GM18502 (cell line): ENCODE measurements at regions not wholly inside any gene's neighbourhood (a gene's known extent, or its start where the extent isn't known, plus 50 kb on each side); places are given as distances from the start of the nearest gene placed in this dataset.

Source experiments
- ATAC-seq: cut with Tn5 transposase; IDR thresholded peaks from one replicate; pipeline ENCODE4 v1.9.1; 2021; ENCODE audit warnings: mild to moderate bottlenecking; ENCODE audit not compliant: unreplicated experiment, poor library complexity

DNA sequence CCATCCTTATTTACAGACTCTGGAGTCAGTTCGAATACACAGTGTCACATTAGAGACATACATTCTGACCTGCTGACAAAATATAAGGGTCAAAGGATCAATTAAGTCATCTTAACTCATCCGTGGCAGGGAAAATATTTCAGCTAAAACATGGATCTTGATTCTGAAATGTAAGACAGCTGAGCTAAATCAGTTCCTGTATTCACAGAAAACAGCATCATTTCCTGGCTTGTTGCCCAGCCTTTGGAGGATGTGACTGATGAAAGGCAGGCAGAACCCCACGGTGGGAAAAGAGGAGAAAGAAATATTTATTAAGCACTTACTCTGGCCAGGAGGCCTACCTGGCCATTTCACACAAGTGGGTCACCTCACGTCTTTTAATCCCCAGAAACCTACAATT is 101.9 kb downstream of the GAS2L3 start:
- no peak for ATAC-seq

DNA sequence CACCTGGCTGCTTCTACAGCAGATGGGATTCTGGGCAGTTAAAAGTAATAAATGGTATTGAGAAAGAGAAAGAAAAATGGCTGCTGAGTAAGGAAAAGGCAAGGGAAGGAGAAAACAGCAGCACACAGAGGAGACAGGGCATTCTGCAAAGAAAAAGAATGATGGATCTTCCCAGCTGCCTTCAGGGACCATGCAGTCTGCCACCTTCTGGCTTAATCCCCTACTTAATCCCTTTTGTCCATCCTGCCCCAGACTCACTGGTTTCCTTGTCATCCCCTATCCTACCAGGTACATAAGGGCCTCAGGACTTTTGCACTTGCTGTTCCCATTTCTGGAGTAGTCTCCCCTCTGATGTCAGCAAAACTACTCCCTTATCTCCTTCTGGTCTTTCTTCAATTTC is 107.6 kb downstream of the GAS2L3 start:
- ATAC-seq = no peak

DNA sequence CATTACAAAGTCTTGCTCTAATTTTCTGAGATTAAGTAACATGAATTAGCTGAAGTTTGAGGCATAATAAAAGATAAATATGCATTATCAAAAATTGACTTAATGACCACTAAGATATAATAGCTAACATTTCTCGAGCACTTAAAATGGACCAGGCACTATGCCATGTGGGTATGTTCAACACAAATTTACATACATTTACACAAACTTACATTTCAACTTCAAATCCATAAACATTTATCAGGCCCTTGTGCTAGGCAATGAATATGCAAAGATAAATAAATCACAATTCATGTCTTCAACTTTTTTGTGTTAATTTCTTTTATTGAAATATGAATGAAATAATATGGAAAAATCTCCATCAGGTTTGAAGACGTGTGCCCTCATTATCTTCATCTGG is 108.7 kb downstream of the GAS2L3 start:
- ATAC-seq = no peak

DNA sequence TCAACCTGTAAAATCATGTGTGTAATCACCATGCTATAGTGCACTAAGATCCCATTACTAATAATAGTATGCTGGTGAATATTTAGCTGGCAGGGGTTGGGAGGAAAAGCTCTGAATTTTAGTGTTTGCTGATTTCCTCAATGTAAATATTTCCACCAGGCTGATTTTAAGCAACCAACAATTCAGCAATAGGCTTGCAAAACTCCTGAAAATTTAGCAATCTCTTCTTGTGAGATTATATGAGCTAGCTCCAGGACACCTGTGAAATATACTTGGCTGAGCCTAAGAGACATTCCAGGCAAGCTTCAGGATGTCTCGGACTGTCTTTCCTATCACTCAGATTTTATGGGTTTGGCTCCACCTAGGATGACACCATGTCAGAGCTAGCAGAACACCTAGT is 106.9 kb upstream of the ANO4 start:
- ATAC-seq = no peak

DNA sequence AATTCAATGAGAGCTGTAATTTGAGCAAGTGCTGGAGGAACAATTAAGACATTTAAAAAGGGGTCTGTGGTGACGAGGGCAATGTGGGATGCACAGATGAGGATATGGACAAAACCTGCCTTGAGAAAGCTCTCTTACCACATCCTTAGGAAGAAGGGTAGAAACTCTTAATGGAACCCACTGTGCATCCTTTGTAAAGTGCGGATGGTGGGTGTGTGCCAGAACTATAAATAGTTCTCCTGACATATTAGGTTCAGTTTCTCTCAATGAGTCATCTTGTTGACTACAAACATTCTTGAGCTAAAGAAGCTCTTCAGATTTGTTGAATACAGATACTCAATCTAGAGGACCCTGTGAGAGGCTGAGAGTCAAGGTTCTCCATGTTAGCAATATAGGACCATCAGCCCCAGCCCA is 106.1 kb upstream of the ANO4 start:
- ATAC-seq = no peak

DNA sequence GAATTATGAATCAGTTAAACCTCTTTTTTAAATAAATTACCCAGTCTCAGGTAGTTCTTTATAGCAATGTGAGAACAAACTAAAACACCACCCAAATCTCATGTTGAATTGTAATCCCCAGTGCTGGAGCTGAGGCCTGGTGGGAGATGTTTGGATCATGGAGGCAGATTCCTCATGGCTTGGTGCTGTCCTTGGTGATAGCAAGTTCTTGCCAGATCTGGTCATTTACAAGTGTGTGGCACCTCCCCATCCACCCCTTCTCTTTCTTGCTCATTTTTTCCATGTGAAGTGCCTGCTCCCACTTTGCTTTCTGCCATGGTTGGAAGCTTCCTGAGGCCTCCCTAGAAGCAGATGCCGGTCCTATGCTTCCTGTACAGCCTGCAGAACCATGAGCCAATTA is 102.1 kb upstream of the ANO4 start:
- ATAC-seq = no peak

DNA sequence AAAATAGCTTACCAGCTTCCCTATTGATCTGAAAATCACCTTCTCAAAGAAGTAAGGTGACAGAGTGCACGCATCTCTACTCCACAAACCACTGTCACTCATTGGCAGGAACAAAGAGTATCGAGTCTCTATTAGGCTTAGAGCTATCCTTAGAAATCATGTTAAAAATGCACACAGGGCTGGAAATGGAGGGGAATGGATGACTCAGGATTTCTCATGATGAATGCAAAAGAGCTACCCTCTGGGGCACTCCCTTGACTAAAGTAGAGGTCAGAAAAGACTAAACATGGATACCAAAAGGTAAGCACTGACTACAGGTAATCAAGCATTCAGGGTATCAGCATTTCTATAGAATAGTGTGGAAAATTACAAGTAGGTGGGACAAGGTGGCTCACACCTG is 96.1 kb upstream of the ANO4 start:
- ATAC-seq = no peak

DNA sequence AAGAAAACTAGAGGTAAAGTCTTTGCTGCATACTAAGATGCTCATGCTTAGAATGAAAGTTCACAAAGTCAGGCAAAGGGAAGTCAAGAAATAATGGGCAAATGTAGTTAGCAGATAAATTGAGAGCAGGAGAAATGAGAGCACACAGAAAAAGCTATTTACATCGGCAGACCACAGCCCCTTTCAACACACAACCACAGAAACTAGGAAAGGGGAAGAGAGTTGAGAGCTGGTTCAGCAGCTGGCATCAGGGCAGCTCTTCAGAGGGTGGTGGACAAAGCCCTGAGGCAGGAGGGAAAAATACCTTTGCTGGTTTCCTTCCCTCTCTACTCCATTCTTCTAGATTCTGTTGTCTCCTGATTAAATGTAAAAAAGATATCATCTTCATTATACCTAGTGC is 95.4 kb upstream of the ANO4 start:
- peak; percentile 86 for ATAC-seq

DNA sequence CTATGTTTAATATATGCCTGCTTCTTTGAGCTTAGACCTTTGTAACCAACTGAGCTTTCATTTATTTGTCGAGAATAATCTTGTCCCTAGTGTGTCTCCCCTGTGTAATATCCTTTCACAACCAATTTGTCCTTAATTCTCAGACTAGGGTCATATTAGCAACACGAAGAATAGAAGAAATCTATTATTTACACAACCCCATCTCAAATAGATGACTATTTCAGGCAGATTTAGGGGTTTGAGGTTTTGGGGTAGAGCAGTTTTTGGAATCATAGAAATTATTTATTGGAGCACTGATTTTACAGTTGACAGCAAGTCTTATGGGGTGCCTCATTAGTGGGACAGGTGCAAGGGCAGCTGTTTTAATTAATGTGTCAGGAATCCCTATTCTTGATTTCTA is 91.2 kb upstream of the ANO4 start:
- ATAC-seq = no peak

DNA sequence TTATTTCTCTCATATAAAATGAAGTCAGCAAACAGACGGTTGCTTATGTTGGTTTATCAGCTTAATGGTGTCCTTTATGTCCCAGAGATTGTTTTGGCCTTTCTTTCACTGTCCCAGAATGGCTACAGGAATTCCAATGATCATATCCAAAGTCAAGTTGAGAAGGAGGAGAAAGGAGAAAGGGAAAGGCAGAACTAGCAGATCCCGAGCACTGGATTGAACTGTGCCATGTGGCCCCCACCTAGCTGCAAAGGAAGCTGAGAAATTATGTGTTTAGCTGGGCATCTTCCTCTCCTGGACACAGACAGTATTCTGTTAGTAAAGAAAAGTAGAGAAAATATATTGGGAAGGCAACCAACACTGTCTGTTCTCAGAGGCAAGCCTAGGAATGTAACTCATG is 90.7 kb upstream of the ANO4 start:
- no peak for ATAC-seq

DNA sequence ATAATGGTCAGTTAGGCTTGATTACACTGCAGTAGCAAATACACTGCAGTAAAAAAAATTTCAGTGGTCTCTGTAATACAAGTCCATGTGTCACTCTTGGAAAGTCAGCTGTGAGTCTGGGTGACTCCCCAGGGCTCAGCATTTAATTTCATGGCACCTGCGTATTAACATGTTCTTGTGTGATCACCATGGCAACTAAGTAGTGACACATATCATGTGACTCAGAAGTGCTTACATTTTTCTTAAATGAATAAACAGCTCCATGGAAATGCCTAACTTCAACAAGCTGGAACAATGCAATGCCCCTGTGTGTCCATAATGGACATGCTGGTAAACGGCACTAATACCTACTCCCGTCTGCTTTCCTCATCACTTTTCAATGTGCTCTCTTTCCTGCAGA is 88.5 kb upstream of the ANO4 start:
- ATAC-seq = no peak

DNA sequence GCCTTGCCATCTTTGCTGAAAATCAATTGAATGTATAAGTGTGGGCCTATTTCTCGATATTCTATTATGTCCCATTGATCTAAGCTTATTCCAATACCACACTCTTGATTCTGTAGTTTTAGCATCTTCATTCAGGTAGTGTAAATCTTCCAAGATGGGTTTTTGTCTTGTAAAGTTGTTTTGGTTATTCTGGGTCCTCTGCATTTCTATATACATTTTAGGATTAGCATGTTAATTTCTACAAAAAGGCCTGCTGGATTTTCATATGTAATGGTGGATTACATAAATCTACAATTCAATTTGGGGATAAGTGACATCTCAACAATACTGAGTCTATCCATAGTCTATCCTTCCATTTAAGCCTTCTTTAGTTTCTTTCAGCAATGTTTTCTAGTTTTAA is 86.0 kb upstream of the ANO4 start:
- no peak for ATAC-seq

DNA sequence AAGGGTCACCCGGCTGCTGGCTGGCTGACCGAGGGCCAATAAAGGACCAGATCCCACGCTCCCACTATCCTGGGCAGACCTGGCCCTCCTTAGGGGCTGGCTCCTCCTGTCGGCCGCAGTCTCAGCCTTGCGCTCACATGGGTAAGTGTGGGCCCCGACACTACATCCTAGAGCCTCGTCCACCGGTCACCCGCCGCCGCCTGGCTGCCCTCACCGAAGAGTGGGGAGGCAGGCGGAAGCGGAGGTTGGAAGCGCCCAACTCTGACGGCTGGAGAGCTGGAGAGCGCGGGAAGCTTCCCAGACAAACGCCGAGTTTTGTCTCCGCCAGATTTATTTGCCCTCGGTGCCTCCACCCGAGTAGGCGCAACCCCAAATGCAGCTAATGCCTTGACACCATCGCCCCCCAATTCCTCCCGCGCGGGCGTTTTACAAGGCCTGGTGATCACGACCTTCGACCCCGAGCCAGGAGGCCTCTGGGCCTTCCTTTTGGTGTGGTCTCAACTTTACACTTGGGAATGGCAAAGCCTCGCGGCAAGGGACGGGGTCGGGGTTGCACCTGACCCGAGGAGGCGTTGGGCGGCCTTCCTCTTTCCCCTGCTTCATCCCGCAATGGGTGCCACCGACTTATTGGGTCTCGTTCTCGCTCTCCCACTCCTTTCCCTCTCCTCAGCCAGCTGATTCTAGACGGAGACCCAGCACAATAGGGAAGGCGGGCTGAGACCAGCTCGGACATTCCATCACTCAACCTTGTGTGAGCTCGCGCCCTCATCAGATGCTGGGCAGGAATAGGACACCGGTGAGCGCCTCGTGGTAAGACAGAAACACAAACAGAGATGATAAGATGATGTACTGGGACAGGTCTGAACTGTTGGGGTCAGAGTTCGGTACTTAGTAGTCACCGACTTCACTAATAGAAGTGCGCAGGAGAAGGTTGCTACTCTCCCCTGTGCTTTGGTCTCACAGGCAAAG is 78.3 kb upstream of the ANO4 start:
- no peak for ATAC-seq

DNA sequence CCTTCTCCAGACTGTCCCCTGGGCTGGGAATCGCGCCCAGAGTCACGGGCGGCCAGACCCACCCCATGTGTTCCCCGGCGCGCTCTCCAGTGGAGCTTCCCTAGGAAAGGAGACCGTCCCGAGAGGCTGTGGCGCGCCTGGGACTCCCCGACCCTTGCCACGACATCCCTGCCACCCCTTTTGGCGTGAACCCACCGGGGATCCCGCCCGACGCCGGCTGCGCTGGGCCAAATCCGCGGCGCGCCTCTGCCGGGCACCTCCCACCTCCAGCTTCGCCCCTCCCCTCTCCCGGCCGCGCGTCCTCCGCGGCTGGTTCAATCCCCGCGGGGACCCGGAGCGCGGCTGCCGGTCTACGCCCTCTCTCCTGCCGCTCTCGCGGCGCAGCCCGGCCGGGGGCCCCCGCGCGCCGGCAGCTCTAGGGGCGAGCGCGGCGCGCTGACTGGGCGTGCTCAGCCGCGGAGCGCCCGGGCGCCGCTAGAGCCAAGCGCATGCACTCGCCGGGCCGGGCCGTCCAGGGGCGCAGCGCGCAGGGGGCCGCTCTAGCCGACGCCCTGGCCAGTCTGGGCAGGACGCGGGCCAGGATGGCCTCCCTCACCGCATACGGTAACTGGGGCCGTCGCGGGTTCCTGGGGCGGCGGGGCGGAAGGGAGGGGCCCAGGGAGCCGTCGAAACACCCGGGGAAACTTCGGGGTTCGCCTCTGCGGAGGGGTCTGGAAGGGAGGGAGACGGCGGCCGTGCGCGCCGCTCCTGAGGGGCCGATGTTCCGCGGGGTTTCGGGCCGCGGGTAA is 77.4 kb upstream of the ANO4 start:
- ATAC-seq = no peak

DNA sequence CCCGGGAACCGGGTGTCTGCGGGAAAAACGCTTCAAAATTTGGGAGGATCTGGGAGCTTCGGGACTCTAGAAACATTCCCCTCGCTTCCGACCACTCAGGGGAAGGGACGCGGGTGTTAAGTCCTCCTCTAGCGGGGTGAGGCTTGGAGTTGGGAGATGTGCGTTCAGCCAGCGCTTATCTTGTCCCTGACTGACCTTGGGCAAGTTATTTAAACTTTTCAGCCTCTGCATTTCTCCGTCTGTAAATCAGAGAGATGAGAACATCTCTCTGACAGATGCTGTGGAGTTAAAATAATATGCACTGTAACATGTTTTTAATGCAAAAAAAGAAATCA is 76.9 kb upstream of the ANO4 start:
- no peak for ATAC-seq

DNA sequence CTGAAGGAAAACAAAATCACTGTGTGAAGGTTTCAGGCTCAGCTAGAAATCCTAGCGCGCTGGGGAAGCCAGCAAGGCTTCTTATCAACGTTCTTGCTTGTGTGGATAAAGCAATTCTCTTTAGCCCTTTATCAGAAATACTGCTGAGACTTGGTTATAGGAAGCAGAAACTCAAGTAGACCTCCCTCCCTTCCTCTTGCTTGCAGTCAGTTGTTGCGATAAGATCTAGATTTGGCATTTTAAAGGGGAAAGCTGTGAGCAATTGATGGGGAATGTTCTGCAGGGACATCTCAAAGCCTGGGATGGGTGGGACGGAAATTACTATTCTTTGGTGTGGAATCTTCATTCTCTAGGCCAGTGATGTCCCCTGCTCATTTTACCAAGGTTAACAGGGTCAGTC is 76.4 kb upstream of the ANO4 start:
- no peak for ATAC-seq

DNA sequence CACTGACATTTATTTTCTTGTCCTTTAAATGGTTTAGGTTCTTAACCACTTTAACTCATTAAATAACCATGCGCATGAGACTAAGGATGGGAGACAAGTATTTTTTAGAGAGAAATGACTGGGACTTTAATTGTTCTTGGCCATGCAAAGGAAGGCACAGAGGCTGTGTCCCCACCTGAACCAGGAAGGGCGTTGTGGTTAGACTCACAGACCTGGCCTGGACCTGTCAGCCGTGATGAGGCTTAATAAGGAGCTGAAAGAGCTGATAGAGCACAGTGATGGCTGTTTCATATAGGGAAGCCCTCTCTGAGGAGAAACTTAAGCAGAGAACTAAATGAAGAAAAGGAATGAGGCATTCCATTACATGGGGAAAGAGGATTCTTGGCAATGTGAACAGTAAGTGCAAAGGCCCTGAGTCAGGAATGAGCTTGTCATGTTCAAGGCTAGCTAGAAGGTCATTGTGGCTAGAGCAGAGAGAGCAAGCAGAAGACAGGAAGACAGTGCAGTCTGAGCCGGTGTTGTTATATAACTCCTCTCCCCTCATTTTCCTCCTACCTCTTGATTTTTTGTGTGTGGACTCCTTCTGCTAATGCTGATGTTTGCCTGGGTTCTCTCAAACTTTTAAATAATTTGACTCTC is 74.4 kb upstream of the ANO4 start:
- ATAC-seq = no peak

DNA sequence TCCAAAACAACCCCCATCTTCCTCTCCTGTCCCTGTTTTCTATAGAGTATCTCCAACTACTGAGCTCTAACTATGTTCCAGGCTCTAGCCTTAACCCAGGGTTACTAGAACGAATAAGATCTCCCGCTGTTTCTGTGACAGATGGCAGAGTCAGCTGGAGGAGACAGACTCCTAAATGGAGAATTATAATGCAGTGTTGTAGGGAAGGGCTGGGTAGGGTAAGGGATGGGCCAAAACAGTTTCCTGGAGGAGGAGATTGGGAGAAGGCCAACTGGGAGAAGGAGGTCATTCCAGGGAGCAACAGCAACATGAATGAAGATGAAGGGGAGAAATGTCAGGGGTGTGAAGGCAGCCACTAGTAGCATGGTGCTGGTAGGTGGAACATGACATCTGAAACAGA is 73.4 kb upstream of the ANO4 start:
- ATAC-seq = no peak

DNA sequence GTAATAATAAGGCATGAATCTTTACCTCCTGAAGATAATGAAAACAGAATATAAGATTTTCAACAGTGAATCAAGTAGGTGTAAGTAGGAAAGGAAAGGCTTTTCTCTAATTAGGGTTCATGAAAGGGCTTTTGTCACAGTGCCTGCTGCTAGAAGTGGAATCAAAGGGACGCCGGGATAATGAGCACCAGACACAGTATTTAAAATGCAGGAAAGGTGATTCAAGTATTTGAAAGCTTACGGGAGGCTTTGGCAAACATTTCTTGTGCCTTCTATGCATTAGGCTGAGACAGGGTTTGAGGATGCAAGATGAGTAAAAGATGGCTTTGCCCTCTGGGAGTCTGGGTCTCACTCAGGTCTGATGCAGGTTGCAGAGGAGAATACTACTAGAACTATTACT is 70.5 kb upstream of the ANO4 start:
- ATAC-seq = no peak

DNA sequence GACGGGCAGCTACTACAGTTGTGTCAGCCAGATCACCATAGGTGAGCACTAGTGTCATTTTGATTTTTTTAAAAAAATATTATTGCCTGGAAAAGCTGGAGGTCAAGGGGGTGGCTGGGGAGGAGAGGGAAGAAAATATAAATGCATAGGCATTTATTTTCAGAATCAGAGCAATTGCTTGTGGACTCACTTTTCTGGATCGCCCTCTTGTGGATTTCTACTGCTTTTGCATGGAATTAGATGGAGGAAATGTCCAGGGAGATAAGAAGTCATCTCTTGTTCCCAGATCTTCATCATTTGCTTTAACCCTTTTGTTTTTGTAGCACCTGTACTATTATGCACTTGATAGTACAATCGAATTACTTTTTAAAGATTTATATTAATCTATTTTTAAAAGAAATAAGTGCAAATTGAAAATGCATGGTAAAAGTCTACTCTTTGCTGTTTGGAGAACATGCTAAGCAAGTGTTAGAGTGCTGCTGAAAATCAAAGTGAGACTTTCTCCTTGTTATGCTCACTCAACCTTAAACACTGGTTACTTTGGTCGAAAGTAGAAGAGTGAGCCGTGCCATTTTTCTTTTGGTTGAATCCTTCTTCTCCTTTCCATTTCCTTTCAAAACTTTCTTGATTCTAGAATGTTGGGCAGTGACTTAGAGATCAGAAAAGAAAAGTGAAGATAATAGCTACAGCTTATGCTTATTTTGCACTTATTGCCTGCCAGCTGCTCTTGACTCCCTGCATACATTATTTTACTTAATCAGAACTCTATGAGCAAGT is 60.6 kb upstream of the ANO4 start:
- ATAC-seq = peak; percentile 80

DNA sequence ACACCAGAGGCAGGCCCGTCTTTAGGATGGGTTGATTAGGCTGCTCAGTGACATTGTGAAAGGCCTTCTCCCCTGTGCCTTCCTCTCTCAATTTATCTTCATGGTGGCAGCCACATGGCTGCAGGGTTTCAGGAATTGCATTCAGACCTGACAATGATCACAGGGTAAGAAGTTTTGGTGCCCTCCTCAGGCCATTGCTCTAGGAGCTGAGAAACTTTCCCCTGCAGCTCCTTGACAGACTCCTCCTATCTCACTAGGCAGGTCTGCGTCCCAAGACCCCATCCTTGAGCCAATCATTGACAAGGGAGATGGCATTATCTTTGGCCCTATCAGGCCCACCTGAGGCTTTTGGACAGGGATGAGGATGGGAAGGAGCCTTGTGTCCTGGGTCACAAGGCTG is 57.4 kb upstream of the ANO4 start:
- no peak for ATAC-seq
